ENCODE measurements at regions not wholly inside any gene's neighbourhood (a gene's known extent, or its start where the extent isn't known, plus 50 kb on each side); places are given as distances from the start of the nearest gene placed in this dataset.

DNA sequence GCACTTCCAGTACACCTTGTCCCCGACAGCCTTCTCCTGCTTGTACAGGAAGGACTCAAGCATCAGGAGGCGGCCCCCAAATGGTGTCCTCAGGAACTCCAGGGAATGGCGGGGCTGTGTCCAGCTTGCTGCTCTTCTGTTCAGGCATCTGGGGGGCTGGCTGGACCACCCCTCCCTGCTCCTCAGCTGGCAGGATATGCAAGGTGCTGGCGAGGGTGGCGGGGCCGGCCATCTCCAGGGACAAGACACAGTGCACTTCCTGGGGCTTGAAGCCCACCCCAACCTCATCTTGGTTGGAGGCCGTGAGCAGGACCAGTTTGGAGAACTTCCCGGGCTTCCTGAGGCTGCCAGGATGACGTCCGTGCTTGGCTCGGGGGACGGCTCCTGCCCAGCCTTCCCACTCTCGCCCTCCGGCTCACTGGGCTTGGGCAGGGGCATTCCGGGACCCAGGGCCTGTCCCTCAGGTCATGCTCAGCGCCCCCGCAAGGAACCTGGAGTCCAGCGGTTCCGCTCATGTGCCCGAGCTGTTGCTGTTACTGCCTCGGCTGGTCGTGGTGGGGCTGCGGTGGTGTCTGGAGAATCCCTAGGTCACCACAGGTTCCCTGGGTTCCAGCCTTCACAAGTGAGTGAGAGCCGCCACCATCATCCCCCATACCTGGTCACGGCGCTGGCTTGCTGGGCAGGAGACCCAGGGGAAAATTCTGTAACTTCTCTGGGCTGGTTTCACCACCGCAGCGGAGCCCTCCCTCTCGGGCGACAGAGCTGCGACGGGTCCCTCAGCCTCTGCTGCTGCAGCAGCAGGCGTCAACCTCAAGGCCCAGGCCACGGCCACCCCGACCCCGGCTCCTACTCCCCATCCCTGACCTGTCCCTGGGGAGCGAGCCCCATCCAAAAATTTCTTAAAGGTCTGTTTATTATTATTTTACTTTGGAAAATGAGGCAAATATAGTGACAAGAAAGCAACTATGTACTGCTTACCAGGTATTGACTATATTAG lies 82.8 kb upstream of the FXR1 start:
- no peak for DNase-seq

- no peak for DNase-seq
Observed at GRCh38 chr3:180835501-180835900, 77.0 kb upstream of the FXR1 start.

DNA sequence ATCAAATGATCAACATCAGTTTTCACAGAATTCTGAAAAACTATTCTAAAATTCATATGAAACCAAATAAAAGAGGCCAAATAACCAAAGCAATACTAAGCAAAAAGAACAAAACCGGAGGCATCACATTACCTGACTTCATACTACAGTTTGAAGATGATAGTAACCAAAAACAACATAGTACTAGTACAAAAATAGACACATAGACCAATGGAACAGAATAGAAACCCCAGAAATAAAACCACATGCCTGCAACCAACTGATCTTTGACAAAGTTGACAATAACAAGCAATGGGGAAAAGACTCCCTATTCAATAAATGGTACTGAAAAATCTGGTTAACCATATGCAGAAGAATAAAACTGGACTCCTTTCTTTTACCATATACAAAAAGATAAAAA lies 75.7 kb upstream of the FXR1 start:
- no peak for DNase-seq

DNA sequence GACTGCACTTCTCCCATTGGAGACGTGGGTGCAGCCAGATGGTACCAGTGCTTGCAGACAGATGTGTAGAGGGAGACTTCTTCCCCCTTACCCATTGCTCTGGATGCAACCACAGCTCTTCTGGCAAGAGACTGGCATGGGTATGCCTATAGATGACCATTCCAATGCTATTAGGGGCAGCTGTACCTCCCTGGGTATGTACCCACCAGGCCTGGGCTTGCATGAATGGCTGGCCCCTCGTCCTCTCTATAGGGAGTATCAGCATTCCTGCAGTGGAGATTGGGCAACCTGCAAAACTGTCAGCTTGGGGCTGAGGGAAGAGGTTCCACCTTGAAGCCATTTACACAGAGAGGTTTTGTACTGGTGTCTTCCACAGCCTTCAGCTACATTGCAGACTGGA lies 57.6 kb upstream of the FXR1 start:
- no peak for DNase-seq

DNA sequence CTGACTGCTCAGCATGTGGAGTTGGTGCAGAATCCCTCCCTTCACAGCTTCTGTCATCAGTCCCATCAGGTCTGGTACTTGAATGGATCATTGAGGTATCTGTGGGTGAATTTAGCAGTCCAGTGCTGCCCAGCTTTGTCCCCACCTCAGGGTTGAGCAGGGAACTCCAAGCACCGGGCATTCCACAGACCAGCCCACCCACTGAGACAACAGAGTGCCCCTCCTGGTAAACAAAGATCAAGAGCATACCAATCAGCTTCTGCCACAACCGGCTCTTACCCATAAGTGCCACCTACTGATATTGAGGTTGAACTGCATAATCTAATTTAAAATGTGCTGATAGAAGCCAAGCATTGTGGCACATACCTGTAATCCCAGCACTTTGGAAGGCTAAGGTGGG lies 57.1 kb upstream of the FXR1 start:
- DNase-seq: no peak

DNA sequence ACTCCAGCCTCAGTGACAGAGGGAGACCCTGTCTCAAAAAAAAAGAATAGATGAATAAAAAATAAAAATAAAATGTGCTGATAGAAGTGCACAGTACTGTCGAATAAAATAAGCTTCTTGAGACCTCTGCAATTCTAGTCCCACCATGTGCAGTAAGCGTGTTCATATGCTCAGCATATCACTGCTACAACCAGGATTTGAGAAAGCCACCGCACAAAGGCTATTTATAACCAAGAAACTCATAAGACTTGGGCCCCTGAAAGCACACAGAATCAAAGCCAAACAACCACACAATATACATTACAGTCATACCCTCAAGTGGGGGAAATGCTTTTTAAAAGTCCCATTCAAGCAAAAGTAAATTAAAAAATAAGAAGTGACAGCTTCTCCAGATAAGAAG lies 56.5 kb upstream of the FXR1 start:
- DNase-seq: no peak

GRCh38 chr3:180860180-180860858 lies 52.2 kb upstream of the FXR1 start:
- no peak for DNase-seq

Measured in hippocampal formation (tissue), 2 donors.